ENCODE measurements at regions not wholly inside any gene's neighbourhood (a gene's known extent, or its start where the extent isn't known, plus 50 kb on each side); places are given as distances from the start of the nearest gene placed in this dataset.

DNA sequence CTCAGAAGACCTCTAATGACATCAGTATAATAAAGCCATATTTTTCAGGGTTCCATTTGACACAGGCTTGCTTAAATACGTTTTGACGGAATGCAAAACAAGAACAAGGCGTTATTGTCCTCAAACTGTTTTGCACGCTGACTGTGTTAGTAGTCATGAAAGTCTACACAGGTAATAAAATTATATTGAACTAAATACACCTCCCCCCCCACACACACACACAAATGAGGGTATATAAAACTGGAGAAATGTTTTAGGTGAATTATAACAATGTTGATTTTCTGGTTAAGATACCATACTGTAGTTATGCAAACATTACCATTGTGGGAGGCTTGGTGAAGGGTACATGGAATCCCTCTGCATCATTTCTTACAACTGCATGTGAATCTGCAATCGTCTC is 257.1 kb upstream of the ARRDC4 start:
- Histone ChIP-seq H3K27me3 (ENCODE audit: control insufficient read depth, extremely low read depth, insufficient read depth, low read length) (no peaks in the 10 kb centered on the region), H3K4me1 (ENCODE audit: control insufficient read depth, extremely low read depth, insufficient read depth, low read length) (no peaks in the 10 kb centered on the region), H3K79me2 (ENCODE audit: control insufficient read depth, insufficient read depth, low read length) (no peaks in the 10 kb centered on the region), H4K20me1 (ENCODE audit: control insufficient read depth, extremely low read depth, insufficient read depth, low read length) (no peaks in the 10 kb centered on the region), H3K9me3 (ENCODE audit: control insufficient read depth, low read depth, low read length) (no peaks in the 10 kb centered on the region), H3K36me3 (ENCODE audit: control insufficient read depth in 2 of 2, extremely low read depth in 1 of 2, insufficient read depth in 2 of 2, low read length in 2 of 2) (no peaks in the 10 kb centered on the region), H3K4me3 (ENCODE audit: control insufficient read depth in 2 of 3, extremely low read depth in 1 of 3, insufficient read depth in 2 of 3, low read depth in 1 of 3, low read length in 3 of 3) (no peak overlapping the region), H2AFZ (ENCODE audit: control insufficient read depth, low read length) (no peak overlapping the region), H3K9me1 (ENCODE audit: control insufficient read depth, extremely low read depth, insufficient read depth, low read length) (no peaks in the 10 kb centered on the region), H3K27ac (ENCODE audit: control insufficient read depth, insufficient read depth, low read length) (no peak overlapping the region), H3K9ac (ENCODE audit: control insufficient read depth, extremely low read depth, insufficient read depth, low read length) (no peak overlapping the region), H3K4me2 (ENCODE audit: control insufficient read depth, extremely low read depth, insufficient read depth, low read depth, low read length) (no peak overlapping the region)
- no peak for DNase-seq (ENCODE audit: low read depth, low spot score)
- TF ChIP-seq, protein P1, sequence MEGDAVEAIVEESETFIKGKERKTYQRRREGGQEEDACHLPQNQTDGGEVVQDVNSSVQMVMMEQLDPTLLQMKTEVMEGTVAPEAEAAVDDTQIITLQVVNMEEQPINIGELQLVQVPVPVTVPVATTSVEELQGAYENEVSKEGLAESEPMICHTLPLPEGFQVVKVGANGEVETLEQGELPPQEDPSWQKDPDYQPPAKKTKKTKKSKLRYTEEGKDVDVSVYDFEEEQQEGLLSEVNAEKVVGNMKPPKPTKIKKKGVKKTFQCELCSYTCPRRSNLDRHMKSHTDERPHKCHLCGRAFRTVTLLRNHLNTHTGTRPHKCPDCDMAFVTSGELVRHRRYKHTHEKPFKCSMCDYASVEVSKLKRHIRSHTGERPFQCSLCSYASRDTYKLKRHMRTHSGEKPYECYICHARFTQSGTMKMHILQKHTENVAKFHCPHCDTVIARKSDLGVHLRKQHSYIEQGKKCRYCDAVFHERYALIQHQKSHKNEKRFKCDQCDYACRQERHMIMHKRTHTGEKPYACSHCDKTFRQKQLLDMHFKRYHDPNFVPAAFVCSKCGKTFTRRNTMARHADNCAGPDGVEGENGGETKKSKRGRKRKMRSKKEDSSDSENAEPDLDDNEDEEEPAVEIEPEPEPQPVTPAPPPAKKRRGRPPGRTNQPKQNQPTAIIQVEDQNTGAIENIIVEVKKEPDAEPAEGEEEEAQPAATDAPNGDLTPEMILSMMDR (optimal IDR thresholded peaks at IDR 0.05 in 1 of 3, IDR thresholded peaks at IDR 0.05 in 1 of 3, conservative IDR thresholded peaks at IDR 0.05 in 1 of 3; ENCODE audit: extremely low read depth in 1 of 3, insufficient read depth in 2 of 3, low read length in 3 of 3), result no peak
- no peak for TF ChIP-seq EZH2 (IDR thresholded peaks at IDR 0.05; ENCODE audit: low read length)
- no peak for FAIRE-seq
- dilution Hi-C loops (cut with MboI; ENCODE audit: extremely low pct_ligation_motif_present, low sequenced_read_pairs), result no loop called here

DNA sequence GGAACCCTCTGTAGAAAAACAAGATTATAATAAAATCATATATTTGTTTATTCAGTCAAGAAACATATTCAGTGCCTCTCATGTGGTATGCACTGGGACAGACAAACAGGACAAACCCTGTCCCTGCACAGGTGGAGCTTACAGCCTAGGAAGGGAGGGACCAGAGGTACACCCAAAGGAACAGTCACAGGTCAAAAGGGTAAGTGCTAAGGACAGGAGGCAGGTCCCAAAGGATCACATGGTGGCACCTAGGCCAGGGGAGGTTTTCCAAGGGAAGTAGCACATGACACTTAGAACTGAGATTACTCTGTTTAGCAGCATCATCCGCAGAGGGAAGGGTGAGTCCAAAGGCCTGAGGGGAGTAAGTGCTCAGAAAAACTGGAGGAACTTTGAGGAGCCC is 254.4 kb upstream of the ARRDC4 start:
- Histone ChIP-seq H3K9ac (ENCODE audit: control insufficient read depth, extremely low read depth, insufficient read depth, low read length) (no peak overlapping the region), H3K27me3 (ENCODE audit: control insufficient read depth, extremely low read depth, insufficient read depth, low read length) (no peaks in the 10 kb centered on the region), H4K20me1 (ENCODE audit: control insufficient read depth, extremely low read depth, insufficient read depth, low read length) (no peaks in the 10 kb centered on the region), H3K9me1 (ENCODE audit: control insufficient read depth, extremely low read depth, insufficient read depth, low read length) (no peaks in the 10 kb centered on the region), H3K4me3 (ENCODE audit: control insufficient read depth in 2 of 3, extremely low read depth in 1 of 3, insufficient read depth in 2 of 3, low read depth in 1 of 3, low read length in 3 of 3) (no peak overlapping the region), H2AFZ (ENCODE audit: control insufficient read depth, low read length) (no peak overlapping the region), H3K9me3 (ENCODE audit: control insufficient read depth, low read depth, low read length) (no peaks in the 10 kb centered on the region), H3K4me1 (ENCODE audit: control insufficient read depth, extremely low read depth, insufficient read depth, low read length) (no peaks in the 10 kb centered on the region), H3K79me2 (ENCODE audit: control insufficient read depth, insufficient read depth, low read length) (no peaks in the 10 kb centered on the region), H3K27ac (ENCODE audit: control insufficient read depth, insufficient read depth, low read length) (no peak overlapping the region), H3K4me2 (ENCODE audit: control insufficient read depth, extremely low read depth, insufficient read depth, low read depth, low read length) (no peak overlapping the region), H3K36me3 (ENCODE audit: control insufficient read depth in 2 of 2, extremely low read depth in 1 of 2, insufficient read depth in 2 of 2, low read length in 2 of 2) (no peaks in the 10 kb centered on the region)
- TF ChIP-seq, protein P1 (optimal IDR thresholded peaks at IDR 0.05 in 1 of 3, IDR thresholded peaks at IDR 0.05 in 1 of 3, conservative IDR thresholded peaks at IDR 0.05 in 1 of 3; ENCODE audit: extremely low read depth in 1 of 3, insufficient read depth in 2 of 3, low read length in 3 of 3), result no peak
- TF ChIP-seq EZH2 (IDR thresholded peaks at IDR 0.05; ENCODE audit: low read length), result no peak
- dilution Hi-C loops (cut with MboI; ENCODE audit: extremely low pct_ligation_motif_present, low sequenced_read_pairs), result no loop called here
- no peak for DNase-seq (ENCODE audit: low read depth, low spot score)
- no peak for FAIRE-seq
